Parathyroid adenoma (tissue), 2 donors: ENCODE measurements at regions not wholly inside any gene's neighbourhood (a gene's known extent, or its start where the extent isn't known, plus 50 kb on each side); places are given as distances from the start of the nearest gene placed in this dataset.

Experiments
- H2AFZ ChIP-seq: fragments of 300-600 bp; sonication (generic); one replicate; pipeline ENCODE4 v1.7.0; 2017; ENCODE audit warnings: antibody characterized with exemption, mild to moderate bottlenecking
- H3K27ac ChIP-seq: fragments of 300-600 bp; sonication (generic); one replicate; pipeline ENCODE4 v1.7.0; 2017
- H3K27me3 ChIP-seq: fragments of 300-600 bp; sonication (generic); one replicate; pipeline ENCODE4 v1.7.0; 2017; ENCODE audit warnings: low read length; ENCODE audit not compliant: control insufficient read depth, insufficient read depth
- H3K36me3 ChIP-seq: fragments of 300-600 bp; sonication (generic); one replicate; pipeline ENCODE4 v1.7.0; 2017; ENCODE audit warnings: low read length; ENCODE audit not compliant: control insufficient read depth, insufficient read depth
- H3K4me1 ChIP-seq: fragments of 300-600 bp; sonication (generic); one replicate; pipeline ENCODE4 v1.7.0; 2017; ENCODE audit warnings: control low read depth
- H3K4me2 ChIP-seq: fragments of 300-600 bp; sonication (generic); one replicate; pipeline ENCODE4 v1.7.0; 2017; ENCODE audit warnings: low read length
- H3K4me3 ChIP-seq: fragments of 300-600 bp; sonication (generic); one replicate; pipeline ENCODE4 v1.7.0; 2017; ENCODE audit warnings: low read depth, low read length
- H3K79me2 ChIP-seq: fragments of 300-600 bp; sonication (generic); one replicate; pipeline ENCODE4 v1.7.0; 2017; ENCODE audit warnings: control low read depth
- H3K9ac ChIP-seq: fragments of 300-600 bp; sonication (generic); one replicate; pipeline ENCODE4 v1.7.0; 2017; ENCODE audit warnings: mild to moderate bottlenecking
- H3K9me3 ChIP-seq: fragments of 300-600 bp; sonication (generic); one replicate; pipeline ENCODE4 v1.7.0; 2017; ENCODE audit warnings: low read length; ENCODE audit not compliant: control insufficient read depth
- TF ChIP-seq, protein P1 (sequence below): fragments of 300-600 bp; sonication (generic); IDR thresholded peaks from one replicate; pipeline ENCODE4 v1.7.0; 2017; ENCODE audit warnings: antibody characterized with exemption, mild to moderate bottlenecking
- donor health status: primary hyperparathyroidism.

DNA sequence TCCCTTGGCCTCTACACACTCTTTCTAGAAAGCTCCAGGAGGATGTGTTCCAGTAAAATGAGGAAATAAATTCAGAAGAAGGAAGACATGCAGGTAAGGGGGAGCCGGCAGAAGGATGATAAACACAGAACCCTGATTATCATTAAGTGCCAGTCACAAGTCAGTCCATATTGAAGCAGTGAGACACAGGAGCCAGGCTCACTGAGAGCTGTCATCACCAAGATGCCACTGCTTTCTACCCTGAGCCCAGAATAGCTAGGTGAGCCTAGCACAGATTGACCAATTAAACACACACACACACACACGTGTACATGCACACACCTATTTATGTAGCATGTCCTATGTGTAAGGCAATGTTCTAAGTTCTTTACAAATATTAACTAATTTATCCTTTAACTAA is 211.4 kb upstream of the IPO5 start:
- no peak overlapping the region for H3K27ac ChIP-seq
- no peak overlapping the region for H3K9ac ChIP-seq
- TF ChIP-seq, protein P1, sequence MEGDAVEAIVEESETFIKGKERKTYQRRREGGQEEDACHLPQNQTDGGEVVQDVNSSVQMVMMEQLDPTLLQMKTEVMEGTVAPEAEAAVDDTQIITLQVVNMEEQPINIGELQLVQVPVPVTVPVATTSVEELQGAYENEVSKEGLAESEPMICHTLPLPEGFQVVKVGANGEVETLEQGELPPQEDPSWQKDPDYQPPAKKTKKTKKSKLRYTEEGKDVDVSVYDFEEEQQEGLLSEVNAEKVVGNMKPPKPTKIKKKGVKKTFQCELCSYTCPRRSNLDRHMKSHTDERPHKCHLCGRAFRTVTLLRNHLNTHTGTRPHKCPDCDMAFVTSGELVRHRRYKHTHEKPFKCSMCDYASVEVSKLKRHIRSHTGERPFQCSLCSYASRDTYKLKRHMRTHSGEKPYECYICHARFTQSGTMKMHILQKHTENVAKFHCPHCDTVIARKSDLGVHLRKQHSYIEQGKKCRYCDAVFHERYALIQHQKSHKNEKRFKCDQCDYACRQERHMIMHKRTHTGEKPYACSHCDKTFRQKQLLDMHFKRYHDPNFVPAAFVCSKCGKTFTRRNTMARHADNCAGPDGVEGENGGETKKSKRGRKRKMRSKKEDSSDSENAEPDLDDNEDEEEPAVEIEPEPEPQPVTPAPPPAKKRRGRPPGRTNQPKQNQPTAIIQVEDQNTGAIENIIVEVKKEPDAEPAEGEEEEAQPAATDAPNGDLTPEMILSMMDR = no peak
- H3K4me2 ChIP-seq = no peak overlapping the region
- no peak overlapping the region for H3K4me3 ChIP-seq
- H2AFZ ChIP-seq = no peak overlapping the region
- H3K4me1 ChIP-seq = no peaks in the 10 kb centered on the region
- no peaks in the 10 kb centered on the region for H3K36me3 ChIP-seq
- no peaks in the 10 kb centered on the region for H3K79me2 ChIP-seq
- no peaks in the 10 kb centered on the region for H3K27me3 ChIP-seq
- no peaks in the 10 kb centered on the region for H3K9me3 ChIP-seq

DNA sequence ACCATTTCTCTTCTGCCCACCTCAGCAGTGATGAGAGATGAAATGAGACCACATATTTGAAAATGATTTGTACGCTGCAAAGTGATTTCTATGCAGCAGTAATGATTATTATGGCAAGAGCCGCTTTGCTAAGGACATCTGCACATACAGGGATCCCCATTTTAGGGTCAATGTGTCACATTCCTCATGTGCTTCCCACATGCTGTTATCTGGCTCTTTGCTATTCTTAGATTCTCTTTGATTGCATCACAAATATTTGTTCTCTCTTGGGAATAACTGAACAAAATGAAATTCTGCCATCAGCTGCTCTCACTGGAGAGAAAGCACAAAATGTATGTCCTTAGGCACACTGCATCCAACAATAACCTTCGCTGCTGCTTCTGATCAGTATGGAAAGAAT is 209.5 kb upstream of the IPO5 start:
- no peaks in the 10 kb centered on the region for H3K9me3 ChIP-seq
- TF ChIP-seq, protein P1 = no peak
- no peak overlapping the region for H3K4me2 ChIP-seq
- H3K4me1 ChIP-seq = no peaks in the 10 kb centered on the region
- no peak overlapping the region for H3K4me3 ChIP-seq
- H3K79me2 ChIP-seq = no peaks in the 10 kb centered on the region
- no peak overlapping the region for H2AFZ ChIP-seq
- H3K9ac ChIP-seq = no peak overlapping the region
- no peaks in the 10 kb centered on the region for H3K27me3 ChIP-seq
- H3K36me3 ChIP-seq = no peaks in the 10 kb centered on the region
- H3K27ac ChIP-seq = no peak overlapping the region

DNA sequence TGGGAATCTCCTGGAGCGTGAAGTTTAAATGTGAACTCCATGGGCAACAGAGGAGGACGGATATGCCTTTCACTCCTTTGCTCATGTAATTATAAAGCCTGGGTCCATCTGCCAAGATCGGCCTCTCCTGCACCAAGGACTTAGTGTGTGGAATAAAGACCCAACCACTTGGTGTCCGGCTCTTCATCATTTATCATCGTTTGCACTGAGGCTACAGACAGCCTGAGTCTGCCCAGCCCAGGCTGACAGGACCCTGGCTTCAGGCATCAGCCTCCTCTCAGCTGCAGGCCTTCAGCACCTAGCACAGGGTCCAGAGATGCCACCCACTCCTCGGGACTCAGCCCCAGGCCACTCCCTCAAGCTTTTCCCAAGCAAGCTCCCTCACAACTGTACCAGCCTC is 206.8 kb upstream of the IPO5 start:
- H3K27ac ChIP-seq = no peak overlapping the region
- H3K4me1 ChIP-seq = no peaks in the 10 kb centered on the region
- no peaks in the 10 kb centered on the region for H3K36me3 ChIP-seq
- H3K4me2 ChIP-seq = no peak overlapping the region
- H3K4me3 ChIP-seq = no peak overlapping the region
- TF ChIP-seq, protein P1 = no peak
- no peaks in the 10 kb centered on the region for H3K27me3 ChIP-seq
- no peaks in the 10 kb centered on the region for H3K79me2 ChIP-seq
- H2AFZ ChIP-seq = no peak overlapping the region
- no peaks in the 10 kb centered on the region for H3K9me3 ChIP-seq
- no peak overlapping the region for H3K9ac ChIP-seq

DNA sequence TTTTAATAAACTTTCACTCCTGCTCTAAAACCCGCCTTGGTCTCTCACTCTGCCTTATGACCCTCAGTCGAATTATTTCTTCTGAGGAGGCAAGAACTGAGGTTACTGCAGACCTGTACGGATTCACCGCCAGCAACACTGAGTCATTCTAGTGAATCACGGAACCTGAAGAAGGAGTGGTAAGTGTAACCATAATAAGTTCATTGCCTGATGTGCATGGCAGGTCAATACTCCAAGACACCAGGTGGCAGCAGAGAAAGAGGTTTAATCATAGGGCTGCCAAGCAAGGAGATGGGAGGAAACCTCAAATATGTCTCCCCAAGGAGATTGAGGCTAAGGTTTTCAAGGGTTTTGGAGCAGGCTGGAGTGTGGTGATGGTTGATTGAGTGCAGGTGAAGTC is 204.3 kb upstream of the IPO5 start:
- Histone ChIP-seq H3K27ac (no peak overlapping the region), H3K27me3 (no peaks in the 10 kb centered on the region), H3K4me1 (no peaks in the 10 kb centered on the region), H3K9ac (no peak overlapping the region), H3K9me3 (no peaks in the 10 kb centered on the region), H3K36me3 (no peaks in the 10 kb centered on the region), H2AFZ (no peak overlapping the region), H3K4me2 (no peak overlapping the region), H3K4me3 (no peak overlapping the region), H3K79me2 (no peaks in the 10 kb centered on the region)
- TF ChIP-seq, protein P1 = no peak

DNA sequence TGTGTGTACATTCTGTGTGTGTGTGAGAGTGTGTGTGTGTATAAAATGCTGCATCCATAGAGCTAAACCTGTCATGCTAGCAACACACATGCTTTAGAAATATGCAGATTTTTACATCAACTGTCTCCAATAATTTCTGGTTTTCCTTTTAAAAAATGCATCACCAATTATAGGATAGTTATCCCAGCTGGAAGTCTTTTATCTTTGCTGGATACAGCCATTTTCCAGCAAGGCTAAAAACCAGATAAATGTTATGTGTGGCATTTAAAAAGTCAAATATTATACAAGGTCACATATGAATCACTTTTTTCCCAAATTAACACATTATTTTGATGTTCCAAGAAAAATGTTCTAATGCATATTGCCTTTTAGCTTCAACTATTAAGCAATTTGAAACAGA is 202.0 kb upstream of the IPO5 start:
- H2AFZ ChIP-seq = no peak overlapping the region
- H3K27ac ChIP-seq = no peak overlapping the region
- no peak overlapping the region for H3K4me3 ChIP-seq
- no peaks in the 10 kb centered on the region for H3K36me3 ChIP-seq
- no peaks in the 10 kb centered on the region for H3K27me3 ChIP-seq
- no peak overlapping the region for H3K4me2 ChIP-seq
- H3K4me1 ChIP-seq = no peaks in the 10 kb centered on the region
- TF ChIP-seq, protein P1 = no peak
- no peak overlapping the region for H3K9ac ChIP-seq
- no peaks in the 10 kb centered on the region for H3K9me3 ChIP-seq
- H3K79me2 ChIP-seq = no peaks in the 10 kb centered on the region
